HTR-8/SVneo (cell line): ENCODE measurements at regions not wholly inside any gene's neighbourhood (a gene's known extent, or its start where the extent isn't known, plus 50 kb on each side); places are given as distances from the start of the nearest gene placed in this dataset.
A peak's percentile ranks its signal among the peaks of the same experiment; 100 is the strongest.

ENCODE experiments used
- DNase-seq: peaks from one replicate; pipeline ENCODE4 v3.0.0; 2011; ENCODE audit warnings: low spot score, mixed read lengths; ENCODE audit not compliant: insufficient read length
- FAIRE-seq: peaks from 2 replicates; lab custom pipeline; 2011; peaks lifted over from hg19 to GRCh38; lab: Jason Lieb, UNC

DNA sequence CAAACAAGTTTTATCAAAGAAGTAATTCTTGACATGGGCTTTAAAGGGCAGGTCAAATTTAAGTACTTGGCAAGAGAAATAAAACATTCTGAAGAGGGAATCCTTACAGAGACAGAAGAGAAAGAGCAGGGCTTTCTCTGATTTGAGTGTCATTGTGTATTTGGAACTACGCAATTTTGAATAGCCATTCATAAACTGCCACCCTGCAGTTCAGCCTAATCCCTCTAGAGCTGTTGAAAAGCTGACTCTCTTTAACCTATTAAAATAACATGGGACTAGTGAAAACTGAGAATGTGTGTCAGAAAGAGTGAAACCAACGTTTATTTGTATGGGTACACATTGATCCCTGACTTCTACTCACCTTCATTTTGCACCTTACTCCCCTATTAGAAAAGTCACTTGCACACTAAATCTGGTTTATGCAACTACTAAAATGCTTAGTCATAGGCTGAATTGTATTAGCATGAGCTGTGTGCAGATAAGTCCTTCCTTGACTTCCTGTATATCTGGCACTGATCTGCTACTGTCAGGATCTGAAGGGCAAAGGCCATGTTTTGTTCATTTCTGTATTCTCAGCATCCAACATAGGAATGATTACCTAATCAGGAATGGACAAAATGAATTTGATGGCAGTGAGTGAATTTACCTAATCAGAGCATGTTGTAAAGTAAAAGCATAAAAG, 458.9 kb downstream of the NOVA1 start:
- FAIRE-seq (peak; percentile 44), DNase-seq (no peak)

DNA sequence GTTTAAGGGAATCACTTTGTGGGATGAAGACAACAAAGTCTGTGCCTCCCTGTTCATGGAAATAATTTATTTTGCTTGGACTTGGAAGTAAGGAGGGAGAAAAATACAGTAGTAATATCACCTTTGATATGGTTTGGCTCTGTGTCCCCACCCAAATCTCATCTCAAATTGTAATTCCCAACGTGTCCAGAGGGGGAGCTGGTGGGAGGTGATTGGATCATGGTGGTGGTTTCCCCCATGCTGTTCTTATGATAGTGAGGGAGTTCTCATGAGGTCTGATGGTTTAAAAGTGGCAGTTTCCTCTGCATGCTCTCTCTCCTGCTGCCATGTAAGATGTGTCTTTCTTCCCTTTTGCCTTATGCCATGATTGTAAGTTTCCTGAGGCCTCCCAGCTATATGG, 460.7 kb downstream of the NOVA1 start:
- FAIRE-seq (no peak), DNase-seq (no peak)

DNA sequence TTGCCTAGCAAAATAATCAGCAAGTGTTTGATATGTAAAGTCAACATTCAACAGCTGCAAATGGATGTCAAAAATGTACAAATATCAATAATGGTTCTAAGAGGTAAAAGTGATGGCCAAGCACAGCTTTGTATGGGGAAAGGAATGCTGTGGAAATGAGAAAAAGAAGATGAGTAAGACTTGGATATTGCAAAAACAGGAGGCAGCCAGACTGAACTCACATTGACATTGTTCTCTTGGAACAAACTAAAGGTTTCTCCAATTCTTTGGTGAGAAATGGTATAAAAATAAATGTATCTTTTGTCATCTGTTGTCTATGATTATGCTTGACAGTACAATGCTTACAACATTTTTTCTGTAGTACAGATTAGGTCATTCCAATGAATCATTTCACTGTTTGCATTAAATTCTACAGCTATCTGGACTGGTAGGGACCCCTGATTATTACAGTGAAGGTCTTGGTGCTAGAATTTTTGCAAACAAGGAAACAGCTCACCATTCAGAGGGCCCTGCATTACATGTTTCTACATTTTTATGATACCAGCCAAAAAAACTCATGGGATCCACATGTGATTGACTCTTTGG, 465.7 kb downstream of the NOVA1 start:
- DNase-seq (no peak), FAIRE-seq (no peak)

DNA sequence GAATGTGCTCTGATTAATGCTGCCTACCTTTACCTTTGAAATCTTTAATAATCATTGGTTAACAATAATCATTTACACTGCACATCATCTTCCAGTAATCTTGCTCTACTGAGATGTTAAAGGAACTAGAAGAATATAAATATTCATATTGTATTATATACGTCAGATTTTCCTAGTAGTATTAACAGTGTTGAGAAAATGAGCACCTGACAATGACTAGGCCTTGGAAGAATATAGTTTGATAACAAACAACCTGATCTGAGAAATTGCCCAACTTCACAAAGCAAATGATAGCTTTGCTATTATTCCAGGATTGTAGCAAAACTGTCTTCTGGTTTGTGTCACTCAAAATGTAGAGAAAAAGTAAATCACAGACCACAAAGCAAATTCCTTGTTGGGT, 467.1 kb downstream of the NOVA1 start:
- DNase-seq (no peak), FAIRE-seq (no peak)

DNA sequence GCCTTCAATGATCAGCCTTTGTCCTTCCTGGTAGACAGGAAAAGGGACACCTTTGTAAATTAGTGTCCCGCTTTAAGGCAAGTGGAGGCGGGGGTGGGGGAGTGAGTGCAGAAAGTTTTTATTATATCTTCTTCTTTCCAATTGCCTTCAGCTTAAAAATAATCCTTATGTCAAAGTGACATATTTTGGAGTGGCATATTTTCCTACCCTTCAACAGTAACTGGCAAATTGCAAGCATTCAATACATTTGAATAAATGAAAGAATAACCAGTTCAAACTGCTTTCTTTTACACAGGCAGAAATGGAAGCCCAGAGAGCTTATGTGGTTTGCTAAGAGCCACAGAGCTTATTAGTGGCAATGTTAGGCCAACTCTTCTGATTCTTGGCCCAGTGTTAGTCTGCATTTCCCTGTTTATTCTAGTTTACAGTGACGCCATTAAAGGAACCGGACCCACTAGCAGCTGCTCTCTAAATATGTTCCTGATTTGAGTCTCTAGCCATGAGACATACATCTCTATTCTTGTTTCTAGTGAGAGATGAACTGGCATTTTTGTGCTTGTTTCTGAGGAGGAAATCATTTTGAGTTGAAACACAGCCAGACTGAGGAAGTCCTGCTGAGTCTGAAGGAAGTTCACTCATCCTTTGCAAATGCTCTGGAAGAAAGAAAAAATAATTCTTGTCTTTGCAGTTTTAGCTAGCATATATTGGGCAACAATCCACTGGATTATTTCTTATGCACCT, 468.7 kb downstream of the NOVA1 start:
- DNase-seq (no peak), FAIRE-seq (no peak)

DNA sequence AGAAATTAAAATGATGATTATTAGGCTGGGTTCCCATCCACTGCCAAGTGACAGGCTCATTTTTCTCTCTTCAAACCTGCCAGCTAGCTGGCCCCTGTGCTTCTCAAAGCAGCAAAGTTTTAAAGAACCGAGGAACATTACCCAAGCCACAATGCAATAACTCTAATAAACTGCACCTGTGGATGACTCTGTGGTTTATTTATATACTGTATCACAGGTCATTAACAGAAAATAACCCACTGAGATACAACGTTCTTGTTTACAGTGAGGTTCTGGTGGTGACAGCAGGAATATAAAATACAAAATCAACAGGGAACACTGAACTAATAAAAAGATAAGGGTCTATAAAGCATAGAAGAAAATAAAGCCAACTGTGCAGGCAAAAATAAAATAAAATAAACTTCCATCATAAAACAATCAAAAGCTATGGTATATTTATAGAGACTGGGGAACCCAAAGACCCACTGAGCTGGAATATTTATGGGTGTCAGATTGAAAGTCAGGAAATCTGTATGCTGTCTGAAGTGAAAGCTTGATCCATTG, 472.9 kb downstream of the NOVA1 start:
- FAIRE-seq (no peak), DNase-seq (no peak)

DNA sequence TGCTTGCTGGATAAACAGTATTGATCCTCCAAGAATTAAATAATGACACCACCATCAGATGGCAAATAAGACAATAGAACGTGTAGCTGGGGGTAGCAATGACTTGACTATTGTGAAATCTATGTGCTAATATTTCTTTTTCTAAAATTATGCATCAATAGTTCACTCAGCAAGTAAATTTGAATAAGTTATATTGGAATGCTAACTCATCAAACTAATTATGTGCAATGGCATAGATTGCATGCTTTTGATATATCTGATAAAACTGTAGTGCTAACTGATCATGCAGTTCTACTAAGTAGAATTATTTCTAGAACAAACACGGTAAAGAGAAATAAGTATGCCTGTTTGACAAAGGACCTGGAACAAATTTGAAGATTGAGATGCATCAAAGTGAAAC, 474.4 kb downstream of the NOVA1 start:
- FAIRE-seq (no peak), DNase-seq (no peak)

DNA sequence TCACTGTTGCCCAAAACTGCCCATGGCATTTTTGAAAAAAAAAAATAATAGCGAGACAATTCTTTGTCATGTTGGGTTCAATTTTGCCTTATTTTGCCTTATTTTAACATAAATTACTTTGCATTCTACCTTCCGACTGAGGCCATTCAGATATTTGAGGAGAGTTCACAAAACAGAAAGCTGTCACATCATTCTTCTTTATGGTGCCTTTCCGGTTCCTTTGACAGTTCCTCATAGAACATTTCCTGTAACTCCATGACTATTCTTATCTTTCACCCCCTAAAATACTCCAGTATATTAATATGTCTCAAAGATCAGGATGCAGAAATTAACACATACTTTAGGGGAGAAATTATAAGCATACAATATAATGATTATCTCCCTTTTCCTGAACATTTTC, 476.7 kb downstream of the NOVA1 start:
- no peak for DNase-seq
- no peak for FAIRE-seq

DNA sequence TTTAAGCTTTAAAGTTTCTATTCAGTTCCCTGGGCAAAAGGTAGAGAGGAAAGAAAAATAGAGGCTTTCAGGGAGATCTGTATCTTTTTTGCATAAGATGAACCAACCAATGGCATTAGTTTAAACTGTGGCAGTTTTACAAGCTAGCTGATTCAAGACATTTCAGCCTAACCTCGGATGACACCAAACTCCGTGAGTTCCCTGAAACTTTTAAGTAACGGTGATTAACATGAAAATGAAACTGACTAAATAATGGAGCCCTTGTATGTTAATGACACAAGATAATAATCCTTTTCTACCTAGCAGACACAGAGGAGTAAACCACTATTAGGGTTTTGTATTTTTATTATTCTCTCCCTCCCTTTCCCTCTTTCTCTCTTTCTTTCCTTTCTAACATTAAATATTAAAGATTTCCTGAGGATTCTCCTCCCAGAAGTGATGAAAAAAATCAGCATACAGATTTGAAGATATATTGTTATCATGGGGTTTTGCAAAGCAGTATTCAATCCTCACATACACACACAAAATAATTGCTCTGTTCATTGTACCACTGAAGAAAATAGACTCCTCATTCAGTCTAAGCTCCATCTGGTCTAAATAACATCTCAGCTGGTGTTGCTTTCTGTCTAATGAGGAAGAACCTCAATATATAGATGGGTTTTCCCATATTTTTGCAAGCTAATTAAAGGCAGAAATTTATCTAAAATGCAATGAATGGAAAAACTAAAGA, 483.8 kb downstream of the NOVA1 start:
- DNase-seq (no peak), FAIRE-seq (no peak)

DNA sequence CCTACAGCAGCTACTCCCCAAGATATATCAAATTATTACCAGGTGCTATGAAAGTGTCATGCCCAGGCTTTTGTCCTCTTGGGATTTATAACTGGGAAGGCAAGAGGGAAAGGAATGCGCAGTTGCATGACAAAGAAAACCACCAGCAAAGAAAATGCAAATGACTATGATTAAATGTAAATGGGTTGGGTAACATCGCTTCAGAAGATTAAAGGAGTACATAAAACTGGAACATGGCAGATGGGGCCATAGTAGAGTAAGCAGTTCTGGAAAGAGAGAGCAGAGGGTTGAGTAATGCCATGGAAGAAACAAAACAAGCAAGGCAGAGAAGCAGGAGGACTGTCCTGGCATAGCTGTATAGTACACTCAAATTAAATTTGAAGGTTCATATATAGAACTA, 493.1 kb downstream of the NOVA1 start:
- FAIRE-seq (no peak), DNase-seq (no peak)

DNA sequence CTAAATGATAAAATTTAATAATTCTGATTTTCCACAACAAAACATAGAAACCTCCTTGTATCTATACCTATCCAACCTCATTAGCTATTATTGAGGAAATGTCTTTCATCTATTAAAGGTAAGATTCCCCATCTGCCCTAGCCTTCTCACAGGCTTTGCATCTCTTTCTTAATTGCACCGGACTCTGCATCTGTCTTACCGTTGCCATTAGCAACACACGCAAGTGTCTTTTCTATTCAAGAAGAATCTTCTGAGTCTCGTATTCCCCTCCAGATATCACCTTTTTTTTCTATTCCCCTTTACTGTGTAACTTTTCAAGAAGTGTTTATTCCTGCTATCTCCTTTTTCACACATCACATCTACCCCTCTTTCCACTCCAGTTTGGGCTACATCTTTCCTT, 500.0 kb downstream of the NOVA1 start:
- no peak for FAIRE-seq
- no peak for DNase-seq

DNA sequence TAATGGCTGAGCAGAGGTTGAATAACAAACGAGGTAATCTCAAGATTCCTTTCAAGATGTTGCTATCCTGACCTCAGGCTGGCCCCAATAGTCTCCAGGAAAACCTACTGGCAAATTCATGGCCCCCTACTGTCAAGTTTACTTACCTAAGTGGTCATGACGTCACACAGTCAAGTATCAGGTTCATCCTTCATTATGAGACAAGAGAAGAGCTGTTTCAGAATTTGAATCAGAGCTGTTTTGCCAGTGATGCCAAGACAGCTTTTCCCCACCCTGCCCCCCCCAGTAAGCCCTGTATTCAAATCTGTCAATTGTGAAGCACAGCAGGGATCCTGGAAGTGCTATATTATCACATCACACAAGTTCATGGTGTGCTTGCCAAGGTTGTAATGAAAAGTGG, 509.6 kb downstream of the NOVA1 start:
- FAIRE-seq (no peak), DNase-seq (no peak)

DNA sequence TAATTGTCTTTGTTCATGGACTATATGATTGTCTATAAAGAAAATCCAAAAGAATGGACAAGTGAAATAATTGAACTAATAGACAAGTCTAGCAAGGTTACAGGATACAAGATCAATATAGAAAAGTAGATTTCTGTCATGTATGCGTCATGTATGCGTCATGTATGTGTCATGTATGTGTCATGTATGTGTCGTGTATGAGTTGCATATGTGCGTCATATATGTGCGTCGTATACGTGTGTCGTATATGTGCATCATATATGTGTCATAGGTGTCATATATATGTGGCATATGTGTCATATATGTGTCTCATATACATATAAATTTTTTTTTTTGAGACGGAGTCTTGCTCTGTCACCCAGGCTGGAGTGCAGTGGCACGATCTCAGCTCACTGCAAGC, 516.8 kb downstream of the NOVA1 start:
- peak; percentile 87 for FAIRE-seq
- DNase-seq, result no peak

DNA sequence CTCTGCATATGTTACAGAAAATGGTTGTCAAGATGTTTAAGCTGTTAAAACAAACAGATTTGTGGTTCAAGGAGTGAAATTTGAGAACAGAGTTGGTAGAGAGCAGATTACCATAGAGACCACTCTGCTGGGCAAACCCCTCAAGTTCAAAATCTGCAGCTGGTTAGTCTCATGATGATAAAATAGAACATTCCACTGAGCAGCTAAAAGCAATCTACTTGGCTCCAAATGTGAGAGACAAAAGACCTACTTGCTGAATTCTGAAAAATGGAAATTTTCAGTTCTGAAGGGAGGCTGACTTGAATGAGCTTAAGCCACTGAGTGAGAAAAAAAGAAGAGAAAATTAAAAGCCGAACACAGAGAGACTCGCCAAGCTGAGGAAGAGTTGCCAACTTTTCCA, 519.3 kb downstream of the NOVA1 start:
- FAIRE-seq, result no peak
- no peak for DNase-seq

DNA sequence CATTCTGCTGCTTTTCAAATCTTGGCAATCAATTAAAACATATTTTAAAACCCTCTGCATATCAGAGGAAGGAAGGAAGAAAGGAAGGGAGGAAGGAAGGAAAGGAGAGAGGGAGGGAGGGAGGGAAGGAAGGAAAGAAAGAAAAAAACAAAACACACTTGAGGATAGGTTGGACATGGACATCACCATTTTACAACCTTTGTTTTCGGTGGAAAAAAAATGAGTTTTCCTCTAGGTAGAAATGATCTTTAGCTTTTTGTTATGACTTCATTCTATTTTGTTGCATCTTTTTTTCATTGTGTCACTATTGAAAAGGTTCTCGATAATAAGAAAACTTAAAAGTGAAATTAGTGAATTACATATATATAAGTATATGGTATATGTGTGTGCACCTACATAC, 522.9 kb downstream of the NOVA1 start:
- FAIRE-seq (no peak), DNase-seq (no peak)

DNA sequence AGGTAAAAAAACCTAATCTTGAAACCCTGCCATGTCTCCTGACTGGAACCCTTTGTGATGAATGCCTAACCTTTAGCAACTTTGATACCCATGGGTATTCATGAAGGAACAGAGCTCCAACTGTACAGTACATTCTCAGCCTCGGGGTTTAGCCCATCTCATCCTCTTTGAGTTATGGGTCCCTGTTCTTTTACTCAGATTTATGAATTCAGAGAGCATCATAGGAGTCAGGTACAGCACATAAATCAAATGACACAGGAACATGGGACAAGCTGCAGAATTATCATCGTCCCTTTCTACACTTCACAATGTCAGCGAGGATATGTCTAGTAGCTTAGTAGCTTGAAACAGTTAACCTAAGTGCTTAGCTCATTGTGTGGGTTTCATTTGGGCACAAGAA, 527.4 kb downstream of the NOVA1 start:
- no peak for FAIRE-seq
- no peak for DNase-seq

DNA sequence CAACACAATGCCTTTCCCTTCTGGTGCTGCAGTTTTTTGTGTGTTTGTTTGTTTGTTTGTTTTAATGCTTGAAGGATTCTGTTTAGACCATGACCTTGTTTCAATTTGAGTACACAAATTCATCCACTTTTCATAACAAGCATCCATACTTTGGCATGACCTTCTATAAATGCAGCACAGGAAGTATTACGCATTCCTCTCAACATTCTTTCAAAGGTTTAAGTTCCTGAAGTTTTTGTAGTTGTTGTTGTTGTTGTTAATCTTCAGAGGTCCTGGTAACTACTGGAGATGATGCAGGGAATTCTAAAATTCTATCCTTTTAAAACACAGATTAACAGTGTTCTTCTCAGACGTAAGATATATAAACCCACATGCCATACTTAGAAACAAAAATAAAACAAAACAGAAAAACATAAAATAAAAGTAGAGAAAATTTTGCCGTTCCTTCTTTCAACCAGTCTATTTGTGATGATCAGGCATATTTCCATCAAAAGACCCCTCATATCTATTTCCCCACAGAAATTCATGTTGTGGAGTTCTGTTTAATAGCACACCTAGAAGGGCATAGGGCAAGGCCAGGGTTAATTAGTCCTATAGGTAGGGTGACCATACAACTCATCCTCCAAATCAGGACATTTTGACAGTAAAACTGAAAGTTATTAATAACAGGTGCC, 529.9 kb downstream of the NOVA1 start:
- no peak for FAIRE-seq
- DNase-seq, result no peak

DNA sequence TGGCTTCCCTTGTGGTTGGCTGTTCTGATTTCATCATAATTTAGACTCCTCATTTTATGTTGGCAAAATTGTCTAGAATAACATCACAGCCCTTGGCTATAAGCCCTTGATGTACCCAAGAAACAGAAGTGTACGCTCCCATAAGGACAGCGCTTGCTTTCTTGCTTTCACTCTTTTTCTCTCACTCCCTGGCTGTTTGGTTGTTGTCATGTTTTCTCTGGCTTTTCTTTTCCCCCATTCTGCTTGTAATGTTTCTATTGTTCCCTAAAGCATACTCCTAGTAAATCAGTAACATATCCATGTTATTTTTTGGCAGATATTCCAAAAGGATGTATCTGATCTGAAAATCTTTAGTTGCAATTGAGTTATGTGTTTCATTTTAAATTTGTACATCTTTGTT, 530.5 kb downstream of the NOVA1 start:
- FAIRE-seq, result no peak
- no peak for DNase-seq

DNA sequence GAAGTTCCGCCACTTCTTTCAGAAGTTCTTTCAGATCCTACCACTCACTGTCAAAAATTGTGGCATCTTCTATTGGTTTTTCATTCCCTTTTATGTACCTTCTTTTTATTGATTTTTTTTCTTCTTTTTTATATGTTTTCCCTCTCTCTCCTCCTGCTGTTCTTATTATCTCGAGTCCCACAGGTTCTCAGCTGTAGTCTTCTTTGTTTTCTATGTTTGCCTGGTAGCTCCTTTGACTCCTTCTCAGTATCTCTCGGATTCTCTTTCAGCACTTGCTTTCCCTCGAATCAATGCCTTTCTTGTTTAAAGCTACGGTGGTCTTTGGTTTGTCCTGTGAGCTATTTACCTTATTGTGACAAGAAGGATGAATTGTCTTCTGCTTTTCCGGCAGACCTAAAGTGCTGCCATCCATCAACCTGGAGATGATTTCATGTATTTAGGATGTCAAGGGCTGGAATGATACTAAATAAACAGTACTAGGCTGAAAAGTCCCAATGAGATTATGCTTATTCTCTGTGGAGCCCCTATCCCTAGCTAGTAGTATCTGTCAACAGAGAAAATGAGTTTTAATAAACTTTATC, 541.7 kb downstream of the NOVA1 start:
- DNase-seq, result no peak
- FAIRE-seq, result no peak

DNA sequence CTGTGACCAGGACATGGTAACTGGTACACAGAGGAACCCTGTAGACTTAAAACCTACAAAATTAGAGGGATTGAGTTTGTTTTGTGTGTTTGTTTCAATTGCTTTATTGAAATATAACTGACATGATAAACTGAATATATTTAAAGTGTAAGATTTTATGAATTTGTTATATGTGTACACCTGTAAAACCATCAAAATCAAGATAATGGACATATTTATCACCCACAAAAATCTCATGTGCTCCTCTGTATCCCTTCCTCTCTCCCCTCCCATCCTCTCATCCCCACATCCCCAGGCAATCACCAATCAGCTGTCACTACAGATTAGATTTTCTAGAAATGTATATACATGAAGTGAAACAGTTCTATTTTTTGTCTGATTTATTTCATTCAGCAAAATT, 565.5 kb downstream of the NOVA1 start:
- no peak for DNase-seq
- FAIRE-seq, result no peak
